ENCODE measurements at regions not wholly inside any gene's neighbourhood (a gene's known extent, or its start where the extent isn't known, plus 50 kb on each side); places are given as distances from the start of the nearest gene placed in this dataset.

- H3K36me3 ChIP-seq (ENCODE audit: control insufficient read depth in 2 of 2, extremely low read depth in 1 of 2, insufficient read depth in 1 of 2, low read length in 1 of 2), result no peaks in the 10 kb centered on the region
- Mint-ChIP-seq H3K27ac (no peak overlapping the region), H3K4me3 (no peak overlapping the region), H3K4me1 (peaks cover 0 to 3% (median 0%) of the 10 kb centered on the region in 3 donors), H3K36me3 (no peaks in the 10 kb centered on the region), H3K27me3 (peaks cover 0 to 4% of the 10 kb centered on the region in 2 donors), H3K9me3 (peaks cover 0 to 3% (median 0%) of the 10 kb centered on the region in 3 donors)
- H3K4me1 ChIP-seq (ENCODE audit: control insufficient read depth in 1 of 2, extremely low read depth in 1 of 2, insufficient read depth in 2 of 2, low read length in 2 of 2), result no peaks in the 10 kb centered on the region
- ChIA-PET CTCF (no interaction called here), POLR2A (no interaction called here)
- 68% methylated on average over 3 of the region's 4 CpGs for WGBS (ENCODE audit: insufficient coverage)
- no peak for DNase-seq
- no peak for ATAC-seq (replicated peaks in 1 of 4)
- H3K4me3 ChIP-seq (ENCODE audit: control insufficient read depth in 1 of 2, extremely low read depth in 1 of 2, low read length in 1 of 2), result no peak overlapping the region
- H3K9me3 ChIP-seq, result no peaks in the 10 kb centered on the region
- no peaks in the 10 kb centered on the region for H3K27me3 ChIP-seq (replicated peaks in 1 of 2; ENCODE audit: control insufficient read depth in 2 of 2, extremely low read depth in 1 of 2, insufficient read depth in 2 of 2, low read length in 1 of 2)
- no peak overlapping the region for H3K27ac ChIP-seq (ENCODE audit: low read length)
Measured at GRCh38 chr1:56404066-56404465, 175.3 kb downstream of the PLPP3 start.

- Histone ChIP-seq H3K36me3 (ENCODE audit: control insufficient read depth in 2 of 2, extremely low read depth in 1 of 2, insufficient read depth in 1 of 2, low read length in 1 of 2) (no peaks in the 10 kb centered on the region), H3K27me3 (replicated peaks in 1 of 2; ENCODE audit: control insufficient read depth in 2 of 2, extremely low read depth in 1 of 2, insufficient read depth in 2 of 2, low read length in 1 of 2) (no peaks in the 10 kb centered on the region), H3K27ac (ENCODE audit: low read length) (no peak overlapping the region), H3K4me1 (ENCODE audit: control insufficient read depth in 1 of 2, extremely low read depth in 1 of 2, insufficient read depth in 2 of 2, low read length in 2 of 2) (no peaks in the 10 kb centered on the region), H3K9me3 (no peaks in the 10 kb centered on the region), H3K4me3 (ENCODE audit: control insufficient read depth in 1 of 2, extremely low read depth in 1 of 2, low read length in 1 of 2) (no peak overlapping the region)
- POLR2A ChIA-PET, result no interaction called here
- ATAC-seq (replicated peaks in 1 of 4) (no peak), DNase-seq (no peak)
- H3K9me3 Mint-ChIP-seq, result peaks cover 0 to 3% (median 0%) of the 10 kb centered on the region in 3 donors
- no peak overlapping the region for H3K4me3 Mint-ChIP-seq
- CTCF ChIA-PET, result no interaction called here
- H3K4me1 Mint-ChIP-seq, result peaks cover 0 to 3% (median 0%) of the 10 kb centered on the region in 3 donors
- no CpG with 5 or more reads among the region's 4 CpGs for WGBS (ENCODE audit: insufficient coverage)
- no peaks in the 10 kb centered on the region for H3K36me3 Mint-ChIP-seq
- H3K27ac Mint-ChIP-seq, result no peak overlapping the region
- H3K27me3 Mint-ChIP-seq, result peaks cover 0 to 4% of the 10 kb centered on the region in 2 donors
Measured at GRCh38 chr1:56403321-56403720, 176.0 kb downstream of the PLPP3 start.

- Mint-ChIP-seq H3K36me3 (no peaks in the 10 kb centered on the region), H3K9me3 (peaks cover 0 to 3% (median 0%) of the 10 kb centered on the region in 3 donors), H3K4me1 (peaks cover 0 to 3% (median 0%) of the 10 kb centered on the region in 3 donors), H3K4me3 (no peak overlapping the region), H3K27ac (no peak overlapping the region), H3K27me3 (peaks cover 0 to 3% of the 10 kb centered on the region in 2 donors)
- POLR2A ChIA-PET, result no interaction called here
- ATAC-seq (replicated peaks in 1 of 4), result no peak
- no peaks in the 10 kb centered on the region for H3K9me3 ChIP-seq
- H3K4me3 ChIP-seq (ENCODE audit: control insufficient read depth in 1 of 2, extremely low read depth in 1 of 2, low read length in 1 of 2), result no peak overlapping the region
- CTCF ChIA-PET, result no interaction called here
- no peaks in the 10 kb centered on the region for H3K27me3 ChIP-seq (replicated peaks in 1 of 2; ENCODE audit: control insufficient read depth in 2 of 2, extremely low read depth in 1 of 2, insufficient read depth in 2 of 2, low read length in 1 of 2)
- WGBS (ENCODE audit: insufficient coverage), result no CpG with 5 or more reads among the region's 1 CpG
- no peak overlapping the region for H3K27ac ChIP-seq (ENCODE audit: low read length)
- H3K4me1 ChIP-seq (ENCODE audit: control insufficient read depth in 1 of 2, extremely low read depth in 1 of 2, insufficient read depth in 2 of 2, low read length in 2 of 2), result no peaks in the 10 kb centered on the region
- H3K36me3 ChIP-seq (ENCODE audit: control insufficient read depth in 2 of 2, extremely low read depth in 1 of 2, insufficient read depth in 1 of 2, low read length in 1 of 2), result no peaks in the 10 kb centered on the region
- no peak for DNase-seq
Measured at GRCh38 chr1:56401191-56401590, 178.2 kb downstream of the PLPP3 start.

GRCh38 chr1:56400526-56400925, 178.8 kb downstream of the PLPP3 start:
- no peak for DNase-seq
- Histone ChIP-seq H3K9me3 (no peaks in the 10 kb centered on the region), H3K4me1 (ENCODE audit: control insufficient read depth in 1 of 2, extremely low read depth in 1 of 2, insufficient read depth in 2 of 2, low read length in 2 of 2) (no peaks in the 10 kb centered on the region), H3K36me3 (ENCODE audit: control insufficient read depth in 2 of 2, extremely low read depth in 1 of 2, insufficient read depth in 1 of 2, low read length in 1 of 2) (no peaks in the 10 kb centered on the region), H3K4me3 (ENCODE audit: control insufficient read depth in 1 of 2, extremely low read depth in 1 of 2, low read length in 1 of 2) (no peak overlapping the region), H3K27ac (ENCODE audit: low read length) (no peak overlapping the region), H3K27me3 (replicated peaks in 1 of 2; ENCODE audit: control insufficient read depth in 2 of 2, extremely low read depth in 1 of 2, insufficient read depth in 2 of 2, low read length in 1 of 2) (no peaks in the 10 kb centered on the region)
- Mint-ChIP-seq H3K9me3 (peaks cover 0 to 3% (median 0%) of the 10 kb centered on the region in 3 donors), H3K27me3 (peaks cover 0 to 3% of the 10 kb centered on the region in 2 donors), H3K27ac (no peak overlapping the region), H3K4me3 (no peak overlapping the region), H3K36me3 (no peaks in the 10 kb centered on the region), H3K4me1 (peaks cover 0 to 3% (median 0%) of the 10 kb centered on the region in 3 donors)
- CTCF ChIA-PET, result no interaction called here
- no peak for ATAC-seq (replicated peaks in 1 of 4)
- POLR2A ChIA-PET, result no interaction called here

GRCh38 chr1:56399795-56400194, 179.6 kb downstream of the PLPP3 start:
- no peak overlapping the region for H3K4me3 Mint-ChIP-seq
- H3K9me3 Mint-ChIP-seq, result peaks cover 0 to 1% (median 0%) of the 10 kb centered on the region in 3 donors
- Histone ChIP-seq H3K9me3 (no peaks in the 10 kb centered on the region), H3K27me3 (replicated peaks in 1 of 2; ENCODE audit: control insufficient read depth in 2 of 2, extremely low read depth in 1 of 2, insufficient read depth in 2 of 2, low read length in 1 of 2) (no peaks in the 10 kb centered on the region), H3K36me3 (ENCODE audit: control insufficient read depth in 2 of 2, extremely low read depth in 1 of 2, insufficient read depth in 1 of 2, low read length in 1 of 2) (no peaks in the 10 kb centered on the region), H3K4me1 (ENCODE audit: control insufficient read depth in 1 of 2, extremely low read depth in 1 of 2, insufficient read depth in 2 of 2, low read length in 2 of 2) (no peaks in the 10 kb centered on the region), H3K27ac (ENCODE audit: low read length) (no peak overlapping the region), H3K4me3 (ENCODE audit: control insufficient read depth in 1 of 2, extremely low read depth in 1 of 2, low read length in 1 of 2) (no peak overlapping the region)
- ChIA-PET CTCF (no interaction called here), POLR2A (no interaction called here)
- DNase-seq, result no peak
- H3K27me3 Mint-ChIP-seq, result peaks cover 0 to 3% of the 10 kb centered on the region in 2 donors
- H3K4me1 Mint-ChIP-seq, result peaks cover 0 to 2% (median 0%) of the 10 kb centered on the region in 3 donors
- ATAC-seq (replicated peaks in 1 of 4), result no peak
- H3K36me3 Mint-ChIP-seq, result no peaks in the 10 kb centered on the region
- H3K27ac Mint-ChIP-seq, result no peak overlapping the region
- WGBS (ENCODE audit: insufficient coverage), result 100% methylated on average over 2 of the region's 3 CpGs

- no peak overlapping the region for H3K27ac Mint-ChIP-seq
Measured at GRCh38 chr1:56399326-56399725, 180.0 kb downstream of the PLPP3 start.

GRCh38 chr1:56397811-56398231, 181.5 kb downstream of the PLPP3 start:
- DNase-seq, result no peak
- Histone ChIP-seq H3K36me3 (ENCODE audit: control insufficient read depth in 2 of 2, extremely low read depth in 1 of 2, insufficient read depth in 1 of 2, low read length in 1 of 2) (no peaks in the 10 kb centered on the region), H3K9me3 (no peaks in the 10 kb centered on the region), H3K27me3 (replicated peaks in 1 of 2; ENCODE audit: control insufficient read depth in 2 of 2, extremely low read depth in 1 of 2, insufficient read depth in 2 of 2, low read length in 1 of 2) (no peaks in the 10 kb centered on the region), H3K4me1 (ENCODE audit: control insufficient read depth in 1 of 2, extremely low read depth in 1 of 2, insufficient read depth in 2 of 2, low read length in 2 of 2) (no peaks in the 10 kb centered on the region), H3K27ac (ENCODE audit: low read length) (no peak overlapping the region), H3K4me3 (ENCODE audit: control insufficient read depth in 1 of 2, extremely low read depth in 1 of 2, low read length in 1 of 2) (no peak overlapping the region)
- WGBS (ENCODE audit: insufficient coverage), result no CpG with 5 or more reads among the region's 2 CpGs
- ChIA-PET CTCF (interaction anchor here in 1 of 2 donors (0.7 kb wide), 1 partner anchor 365 kb away, joined by 7 read pairs; no protein-coding TSS in a partner anchor), POLR2A (no interaction called here)
- Mint-ChIP-seq H3K27me3 (peaks cover 0 to 3% of the 10 kb centered on the region in 2 donors), H3K27ac (no peak overlapping the region), H3K36me3 (no peaks in the 10 kb centered on the region), H3K9me3 (no peaks in the 10 kb centered on the region), H3K4me3 (no peak overlapping the region), H3K4me1 (no peaks in the 10 kb centered on the region)
- no peak for ATAC-seq (replicated peaks in 1 of 4)

More at GRCh38 chr1:56399326-56399725, 180.0 kb downstream of the PLPP3 start:
- DNase-seq (no peak), ATAC-seq (replicated peaks in 1 of 4) (no peak)
- peaks cover 0 to 3% of the 10 kb centered on the region in 2 donors for H3K27me3 Mint-ChIP-seq
- Histone ChIP-seq H3K27me3 (replicated peaks in 1 of 2; ENCODE audit: control insufficient read depth in 2 of 2, extremely low read depth in 1 of 2, insufficient read depth in 2 of 2, low read length in 1 of 2) (no peaks in the 10 kb centered on the region), H3K36me3 (ENCODE audit: control insufficient read depth in 2 of 2, extremely low read depth in 1 of 2, insufficient read depth in 1 of 2, low read length in 1 of 2) (no peaks in the 10 kb centered on the region), H3K9me3 (no peaks in the 10 kb centered on the region), H3K27ac (ENCODE audit: low read length) (no peak overlapping the region), H3K4me3 (ENCODE audit: control insufficient read depth in 1 of 2, extremely low read depth in 1 of 2, low read length in 1 of 2) (no peak overlapping the region), H3K4me1 (ENCODE audit: control insufficient read depth in 1 of 2, extremely low read depth in 1 of 2, insufficient read depth in 2 of 2, low read length in 2 of 2) (no peaks in the 10 kb centered on the region)
- ChIA-PET CTCF (no interaction called here), POLR2A (no interaction called here)
- H3K4me1 Mint-ChIP-seq, result no peaks in the 10 kb centered on the region
- H3K36me3 Mint-ChIP-seq, result no peaks in the 10 kb centered on the region
- no peak overlapping the region for H3K4me3 Mint-ChIP-seq
- no CpG with 5 or more reads among the region's 2 CpGs for WGBS (ENCODE audit: insufficient coverage)
- no peaks in the 10 kb centered on the region for H3K9me3 Mint-ChIP-seq
